Stimulated activated effector memory CD8-positive, alpha-beta T cell treated with anti-CD3 and anti-CD28 coated beads, Interleukin-12 subunit alpha, Interleukin-12 subunit beta, amount 100 ng/mL, for 72 hours (primary cell): ENCODE measurements at regions not wholly inside any gene's neighbourhood (a gene's known extent, or its start where the extent isn't known, plus 50 kb on each side); places are given as distances from the start of the nearest gene placed in this dataset.

Experiments
- ATAC-seq: fragments of 150-1000 bp; cut with Tn5 transposase; 2 replicates; pipeline ENCODE4 v1.10.0; 2021
- DNase-seq, 2 donors: peaks; one replicate each; pipeline ENCODE4 v3.0.0; 2021 to 2022; ENCODE audit warnings: low spot score in 2 of 2
- H3K27ac Mint-ChIP-seq: one replicate; pipeline ENCODE4 v1.8.0; 2022; ENCODE audit warnings: mild to moderate bottlenecking, mixed read lengths
- H3K36me3 Mint-ChIP-seq: one replicate; pipeline ENCODE4 v1.8.0; 2022; ENCODE audit warnings: mild to moderate bottlenecking, mixed read lengths
- H3K4me1 Mint-ChIP-seq: one replicate; pipeline ENCODE4 v1.8.0; 2022; ENCODE audit warnings: mixed read lengths
- H3K4me3 Mint-ChIP-seq: one replicate; pipeline ENCODE4 v1.8.0; 2022; ENCODE audit warnings: mild to moderate bottlenecking, mixed read lengths
- H3K9me3 Mint-ChIP-seq: one replicate; pipeline ENCODE4 v1.8.0; 2022; ENCODE audit warnings: mixed read lengths

GRCh38 chr2:186099826-186100225, 361.2 kb downstream of the FSIP2 start:
- H3K9me3 Mint-ChIP-seq, result peaks cover 5% of the 10 kb centered on the region
- ATAC-seq (no peak), DNase-seq (no peak)
- H3K36me3 Mint-ChIP-seq, result no peaks in the 10 kb centered on the region
- H3K27ac Mint-ChIP-seq, result no peak overlapping the region
- no peaks in the 10 kb centered on the region for H3K4me1 Mint-ChIP-seq
- H3K4me3 Mint-ChIP-seq, result no peak overlapping the region

DNA sequence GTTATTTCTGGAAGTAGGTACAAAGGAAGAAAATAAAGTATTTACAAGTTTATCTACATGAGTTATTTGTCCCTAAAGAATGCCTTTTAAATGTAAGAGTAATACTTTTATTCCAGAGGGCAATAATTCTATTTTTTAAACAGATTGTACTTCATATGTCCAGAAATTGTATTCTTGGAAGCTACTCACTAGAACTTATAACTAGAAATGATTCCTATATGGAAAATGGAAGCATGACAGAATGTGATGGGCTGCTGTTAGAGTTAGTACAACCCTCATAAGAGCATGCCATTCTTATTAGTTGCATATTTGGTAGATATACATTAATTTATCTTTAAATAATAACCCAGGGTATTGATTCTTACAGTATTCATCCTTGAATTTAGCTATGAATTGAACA, 362.0 kb downstream of the FSIP2 start:
- H3K9me3 Mint-ChIP-seq, result peaks cover 5% of the 10 kb centered on the region
- H3K27ac Mint-ChIP-seq, result no peak overlapping the region
- ATAC-seq (no peak), DNase-seq (no peak)
- H3K36me3 Mint-ChIP-seq, result no peaks in the 10 kb centered on the region
- no peak overlapping the region for H3K4me3 Mint-ChIP-seq
- H3K4me1 Mint-ChIP-seq, result no peaks in the 10 kb centered on the region

DNA sequence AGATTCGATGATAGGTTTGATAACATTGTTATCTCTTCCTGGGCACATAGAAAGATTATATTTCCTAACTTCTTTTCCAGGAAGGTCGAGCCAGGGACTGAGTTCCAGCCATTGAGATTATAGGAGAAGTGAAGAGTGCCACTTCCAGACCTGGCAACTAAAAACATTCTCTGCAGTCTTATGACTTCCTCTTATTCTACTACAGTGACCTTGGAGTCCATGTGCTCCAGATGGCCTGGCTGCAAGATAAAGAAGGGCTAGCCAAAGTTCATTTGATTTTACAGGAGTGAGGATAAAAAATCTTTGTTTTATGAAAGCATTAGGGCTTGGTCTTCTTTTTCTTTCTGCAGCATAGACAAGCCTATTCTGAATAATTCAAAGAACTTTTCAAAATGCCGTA, 363.0 kb downstream of the FSIP2 start:
- no peak for ATAC-seq
- Mint-ChIP-seq H3K36me3 (no peaks in the 10 kb centered on the region), H3K4me3 (no peak overlapping the region), H3K27ac (no peak overlapping the region), H3K9me3 (peaks cover 5% of the 10 kb centered on the region), H3K4me1 (no peaks in the 10 kb centered on the region)
- DNase-seq, result no peak

DNA sequence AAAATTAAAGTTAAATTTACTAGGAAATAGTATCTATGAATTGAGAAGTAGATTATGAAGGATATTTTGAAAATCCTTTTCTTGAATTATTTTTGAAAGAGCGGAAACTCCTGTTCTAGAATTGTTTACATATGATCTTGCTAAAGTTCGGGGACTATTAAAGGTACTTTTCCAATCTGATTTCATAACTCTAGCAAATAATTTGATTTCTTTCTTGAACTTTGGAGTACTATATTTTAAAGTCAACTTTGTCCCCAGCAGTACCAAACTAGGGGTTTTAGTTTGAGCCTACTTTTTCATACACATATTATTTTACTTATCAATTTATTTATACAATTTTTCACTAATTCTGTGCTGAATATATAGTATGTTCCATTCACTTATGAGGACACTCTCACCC, 364.7 kb downstream of the FSIP2 start:
- no peak for DNase-seq
- Mint-ChIP-seq H3K27ac (no peak overlapping the region), H3K36me3 (no peaks in the 10 kb centered on the region), H3K4me3 (no peak overlapping the region), H3K4me1 (no peaks in the 10 kb centered on the region), H3K9me3 (peaks cover 8% of the 10 kb centered on the region)
- ATAC-seq, result no peak

DNA sequence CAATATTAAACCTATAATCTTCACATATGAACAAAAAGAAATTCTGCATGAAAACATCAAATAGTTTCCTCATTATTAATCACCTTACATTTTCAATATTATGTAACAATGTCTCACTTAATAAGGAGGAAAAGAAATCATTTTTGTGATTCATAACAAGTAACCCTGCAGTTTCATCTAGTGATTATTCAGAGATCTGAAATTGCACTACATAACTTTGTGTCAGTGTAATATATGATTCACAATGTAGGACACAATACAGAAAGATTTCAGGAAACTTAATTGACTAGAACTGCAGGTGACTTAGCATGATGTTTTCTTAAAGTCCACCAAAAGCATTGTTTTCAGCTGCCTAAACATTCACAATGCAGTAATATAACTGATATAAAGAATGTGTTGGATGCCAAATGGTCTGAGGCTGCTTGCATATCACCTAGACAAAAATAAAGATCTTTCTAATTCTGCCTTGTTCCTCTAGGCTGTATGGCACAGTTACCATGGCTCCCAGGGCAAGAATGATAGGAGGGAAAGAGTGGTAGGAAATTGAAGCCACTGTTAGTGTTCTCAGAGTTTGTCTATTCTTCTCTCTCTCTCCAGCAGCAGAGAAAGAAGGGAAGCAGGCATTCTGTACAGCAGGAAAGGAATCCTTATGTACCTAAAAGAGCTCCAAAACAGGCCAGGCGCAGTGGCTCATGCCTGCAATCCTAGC, 366.6 kb downstream of the FSIP2 start:
- H3K27ac Mint-ChIP-seq, result no peak overlapping the region
- DNase-seq, result no peak
- peaks cover 17% of the 10 kb centered on the region for H3K9me3 Mint-ChIP-seq
- H3K36me3 Mint-ChIP-seq, result no peaks in the 10 kb centered on the region
- H3K4me3 Mint-ChIP-seq, result no peak overlapping the region
- ATAC-seq, result no peak
- H3K4me1 Mint-ChIP-seq, result no peaks in the 10 kb centered on the region

DNA sequence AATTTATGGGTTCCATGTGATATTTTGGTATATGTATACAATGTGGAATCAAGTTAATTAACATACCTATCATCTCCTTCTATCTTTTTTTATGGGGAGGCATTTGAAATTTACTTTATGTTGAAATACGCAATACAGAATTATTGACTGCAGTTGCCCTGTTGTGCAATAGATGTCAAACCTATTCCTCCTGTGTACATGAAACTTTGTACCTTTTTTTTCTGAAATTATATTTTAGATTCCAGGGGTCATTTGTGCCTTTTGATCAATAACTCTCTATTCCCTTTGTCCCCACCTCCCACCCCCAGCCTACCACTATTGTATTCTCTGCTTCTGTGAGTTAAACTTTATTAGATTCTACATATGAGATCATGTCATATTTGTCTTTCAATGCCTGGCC, 369.9 kb downstream of the FSIP2 start:
- Mint-ChIP-seq H3K36me3 (no peaks in the 10 kb centered on the region), H3K4me1 (no peaks in the 10 kb centered on the region), H3K27ac (no peak overlapping the region), H3K9me3 (peaks cover 26% of the 10 kb centered on the region), H3K4me3 (no peak overlapping the region)
- no peak for DNase-seq
- no peak for ATAC-seq

DNA sequence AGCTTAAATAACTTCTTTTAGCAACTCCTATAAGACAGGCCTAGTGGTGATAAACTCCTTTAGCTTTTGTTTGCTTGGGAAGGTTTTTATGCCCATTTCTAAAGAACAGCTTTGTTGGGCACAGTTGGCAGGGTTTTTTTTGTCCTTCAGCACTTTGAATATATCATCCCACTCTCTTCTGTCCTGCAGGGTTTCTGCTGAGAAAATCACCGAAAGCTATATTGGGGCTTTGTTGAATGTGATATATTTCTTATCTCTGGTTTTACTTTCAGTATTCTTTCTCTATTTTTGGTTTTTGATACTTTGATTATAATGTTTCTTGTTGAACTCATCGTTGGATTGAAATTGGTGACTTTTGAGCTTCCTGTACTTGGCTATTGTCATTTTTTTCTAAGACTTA, 372.8 kb upstream of the ZC3H15 start:
- peaks cover 26% of the 10 kb centered on the region for H3K9me3 Mint-ChIP-seq
- H3K36me3 Mint-ChIP-seq, result no peaks in the 10 kb centered on the region

DNA sequence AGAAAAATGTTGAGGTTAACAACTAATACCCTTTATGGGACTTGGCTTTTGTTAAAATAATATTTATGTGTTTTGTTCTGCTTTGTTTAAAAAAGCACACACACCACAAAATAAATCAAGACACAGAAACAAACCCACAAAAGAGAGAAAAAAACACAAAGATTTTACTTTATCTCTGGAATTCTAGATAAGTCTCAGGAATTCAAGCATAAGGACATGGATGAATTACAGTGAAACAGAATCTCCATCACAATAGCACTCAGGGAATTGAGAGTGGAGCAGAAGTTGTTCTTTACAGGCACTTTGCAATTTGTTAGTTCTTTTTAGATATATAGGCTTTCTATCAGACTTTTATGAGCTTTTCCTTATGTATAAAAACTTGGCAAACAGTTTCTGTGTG, 360.9 kb upstream of the ZC3H15 start:
- DNase-seq, result no peak
- Mint-ChIP-seq H3K36me3 (no peaks in the 10 kb centered on the region), H3K27ac (no peak overlapping the region), H3K9me3 (no peaks in the 10 kb centered on the region), H3K4me3 (no peak overlapping the region), H3K4me1 (no peaks in the 10 kb centered on the region)
- ATAC-seq, result no peak

More for the DNA sequence above, 372.8 kb upstream of the ZC3H15 start:
- Mint-ChIP-seq H3K4me3 (no peak overlapping the region), H3K4me1 (no peaks in the 10 kb centered on the region), H3K27ac (no peak overlapping the region)
- DNase-seq (no peak), ATAC-seq (no peak)

GRCh38 chr2:186125625-186126024, 360.4 kb upstream of the ZC3H15 start:
- Mint-ChIP-seq H3K4me1 (no peaks in the 10 kb centered on the region), H3K27ac (no peak overlapping the region), H3K9me3 (no peaks in the 10 kb centered on the region), H3K36me3 (no peaks in the 10 kb centered on the region), H3K4me3 (no peak overlapping the region)
- ATAC-seq (no peak), DNase-seq (no peak)

DNA sequence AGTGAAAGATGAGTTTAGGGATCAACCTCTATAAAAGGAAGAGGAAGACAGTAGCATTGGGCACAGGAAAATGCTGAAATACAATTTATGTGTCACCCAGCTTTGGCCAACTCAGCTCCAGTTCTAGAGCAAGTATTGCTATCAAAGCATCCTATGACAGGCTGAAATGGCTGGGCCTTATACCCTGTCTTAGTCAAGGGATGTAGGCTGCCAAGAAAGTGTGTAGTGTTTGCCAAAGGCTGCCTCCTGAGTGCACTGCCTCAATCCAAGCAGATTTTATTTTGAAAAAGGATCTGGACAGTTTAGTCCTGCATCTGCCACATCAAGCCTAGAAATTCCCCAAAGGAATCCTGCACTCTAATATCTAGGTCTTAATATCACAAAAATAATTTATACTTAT, 359.9 kb upstream of the ZC3H15 start:
- no peak for ATAC-seq
- H3K27ac Mint-ChIP-seq, result no peak overlapping the region
- H3K4me1 Mint-ChIP-seq, result no peaks in the 10 kb centered on the region
- no peaks in the 10 kb centered on the region for H3K9me3 Mint-ChIP-seq
- H3K36me3 Mint-ChIP-seq, result no peaks in the 10 kb centered on the region
- no peak for DNase-seq
- no peak overlapping the region for H3K4me3 Mint-ChIP-seq

DNA sequence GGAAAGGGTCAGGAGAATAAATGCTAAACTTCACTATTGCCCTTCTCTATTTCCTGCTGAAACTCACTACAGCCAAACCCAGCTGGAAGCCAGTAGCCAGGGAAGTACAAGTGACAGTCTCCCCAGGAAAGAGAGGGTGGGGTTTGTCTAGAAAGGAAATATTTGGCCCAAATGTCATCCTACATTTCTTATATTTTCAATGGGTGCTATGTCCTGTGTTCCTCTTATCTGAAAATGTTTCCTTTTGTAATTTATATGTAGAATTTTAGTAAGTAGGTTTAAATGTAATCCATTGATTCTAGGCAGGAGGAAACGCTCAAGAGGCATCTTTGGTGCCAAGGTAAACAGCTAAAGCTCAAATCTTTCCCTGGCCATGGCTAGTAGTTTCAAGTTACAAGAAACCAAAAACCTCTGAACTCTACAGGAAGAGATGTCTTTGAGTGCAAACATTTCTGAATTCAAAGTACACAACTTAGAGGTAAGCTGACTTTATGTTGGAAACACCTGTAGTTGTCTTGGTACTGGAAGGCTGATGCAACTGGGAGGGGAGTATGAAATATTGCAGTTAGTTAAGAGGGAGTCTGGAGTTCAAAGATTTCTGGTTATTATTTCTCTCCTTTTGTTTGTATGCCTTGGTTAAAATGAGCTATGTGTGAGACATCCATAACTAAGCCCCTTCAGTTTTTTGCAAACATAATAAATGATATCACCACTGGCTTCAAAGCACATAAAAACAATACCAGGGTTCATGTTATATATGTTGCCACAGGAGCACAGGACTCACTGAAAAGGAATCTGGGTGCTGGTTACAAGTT, 356.1 kb upstream of the ZC3H15 start:
- no peaks in the 10 kb centered on the region for H3K4me1 Mint-ChIP-seq
- no peak for DNase-seq
- ATAC-seq, result no peak
- H3K4me3 Mint-ChIP-seq, result no peak overlapping the region
- H3K27ac Mint-ChIP-seq, result no peak overlapping the region
- no peaks in the 10 kb centered on the region for H3K36me3 Mint-ChIP-seq
- no peaks in the 10 kb centered on the region for H3K9me3 Mint-ChIP-seq

DNA sequence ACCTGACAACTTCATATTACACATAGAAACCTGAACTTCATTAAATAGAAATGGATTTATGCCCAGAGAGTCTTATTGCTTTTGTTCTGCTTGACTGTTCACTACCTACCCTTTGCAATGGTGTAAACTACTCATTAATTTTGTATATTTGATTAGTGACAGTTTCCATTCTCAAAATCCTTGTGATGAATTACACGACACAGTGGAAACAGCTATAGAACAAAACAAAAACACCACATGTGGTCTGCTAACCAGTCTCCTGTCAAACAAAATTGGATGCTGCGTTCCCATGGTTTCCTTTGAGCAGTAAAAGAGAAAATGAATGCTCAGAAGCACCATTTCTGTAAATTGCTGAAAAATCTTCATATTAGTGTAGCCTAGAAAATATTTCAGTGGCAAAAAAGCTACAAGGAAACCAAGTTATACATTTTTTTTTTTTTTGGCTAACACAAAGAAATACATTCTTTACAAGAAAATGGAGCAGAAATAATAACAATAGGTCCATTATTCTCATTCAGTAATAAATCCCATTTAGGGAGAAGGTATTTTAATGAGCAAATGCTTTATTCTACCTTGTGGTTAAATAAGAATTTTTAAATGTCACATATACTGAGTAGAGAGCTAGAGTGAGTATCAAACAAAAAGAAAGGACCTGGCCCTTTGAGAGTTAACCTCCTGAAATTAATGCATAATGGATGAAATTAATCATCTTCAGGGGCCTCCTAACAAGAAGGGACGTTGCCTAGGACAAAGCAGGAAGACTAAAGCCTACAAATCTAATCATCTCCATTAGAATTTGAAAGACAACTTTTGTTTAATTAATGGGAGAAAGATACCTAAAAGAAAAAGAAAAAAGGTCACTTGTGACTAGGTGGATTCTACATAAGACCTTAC, 355.1 kb upstream of the ZC3H15 start:
- DNase-seq (no peak), ATAC-seq (no peak)
- H3K4me1 Mint-ChIP-seq, result no peaks in the 10 kb centered on the region
- H3K27ac Mint-ChIP-seq, result no peak overlapping the region
- no peaks in the 10 kb centered on the region for H3K9me3 Mint-ChIP-seq
- no peak overlapping the region for H3K4me3 Mint-ChIP-seq
- H3K36me3 Mint-ChIP-seq, result no peaks in the 10 kb centered on the region

- ATAC-seq (no peak), DNase-seq (no peak)
- Mint-ChIP-seq H3K36me3 (no peaks in the 10 kb centered on the region), H3K9me3 (no peaks in the 10 kb centered on the region), H3K4me1 (no peaks in the 10 kb centered on the region), H3K27ac (no peak overlapping the region), H3K4me3 (no peak overlapping the region)
Observed at GRCh38 chr2:186135686-186136085, 350.4 kb upstream of the ZC3H15 start.

DNA sequence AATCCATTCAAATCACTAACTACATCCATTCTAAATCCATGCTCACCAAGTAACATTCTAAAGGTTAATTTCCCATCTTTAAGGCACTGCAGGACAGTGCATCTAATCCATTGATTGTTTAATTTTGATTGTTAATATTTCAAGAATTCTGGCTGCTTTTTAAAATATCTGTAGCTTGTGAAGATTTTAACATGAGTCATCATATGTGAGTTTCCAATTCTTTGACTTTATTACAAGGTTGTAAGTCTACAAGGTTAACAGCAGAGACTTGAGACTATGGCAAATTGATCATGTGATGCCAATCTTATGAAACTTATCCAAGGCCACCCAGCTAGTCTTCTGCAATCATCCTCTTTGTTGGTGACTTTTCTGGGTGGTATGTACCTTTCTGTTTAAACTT, 349.2 kb upstream of the ZC3H15 start:
- no peak for DNase-seq
- Mint-ChIP-seq H3K36me3 (no peaks in the 10 kb centered on the region), H3K27ac (no peak overlapping the region), H3K9me3 (peaks cover 5% of the 10 kb centered on the region), H3K4me1 (no peaks in the 10 kb centered on the region), H3K4me3 (no peak overlapping the region)
- no peak for ATAC-seq

DNA sequence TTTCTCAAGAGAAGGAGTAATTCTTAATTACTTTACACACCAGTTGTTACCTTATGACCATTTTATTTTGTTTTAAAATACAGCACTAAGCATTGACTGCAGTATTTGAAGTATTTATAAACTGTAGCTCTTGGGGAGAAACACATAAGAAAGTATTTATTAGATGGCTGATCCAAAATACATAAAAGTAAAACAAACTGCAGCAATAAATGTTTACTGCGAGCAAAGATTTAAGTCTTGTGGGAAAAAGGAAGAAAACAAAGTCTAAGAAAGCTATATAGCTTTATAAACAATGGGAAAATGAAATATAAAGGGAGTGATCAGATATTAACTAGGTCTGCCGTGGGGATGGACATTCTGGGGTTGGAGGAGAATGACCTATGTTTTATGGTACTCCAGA, 347.2 kb upstream of the ZC3H15 start:
- Mint-ChIP-seq H3K4me3 (no peak overlapping the region), H3K27ac (no peak overlapping the region), H3K4me1 (no peaks in the 10 kb centered on the region), H3K36me3 (no peaks in the 10 kb centered on the region), H3K9me3 (peaks cover 7% of the 10 kb centered on the region)
- ATAC-seq (no peak), DNase-seq (no peak)
